GM21447 (cell line): ENCODE measurements at regions not wholly inside any gene's neighbourhood (a gene's known extent, or its start where the extent isn't known, plus 50 kb on each side); places are given as distances from the start of the nearest gene placed in this dataset.
"Not testable (repeated sequence)": the region's sequence is repeated elsewhere in the genome, so short reads cannot be mapped to it uniquely, and the experiment has no call there.

Experiments
- ATAC-seq: cut with Tn5 transposase; IDR thresholded peaks from one replicate; pipeline ENCODE4 v1.9.1; 2021; ENCODE audit not compliant: unreplicated experiment

GRCh38 chr5:117594166-117594565, 1019.5 kb upstream of the SEMA6A start:
- ATAC-seq = no peak

GRCh38 chr5:117590944-117591343, 1016.3 kb upstream of the SEMA6A start:
- ATAC-seq = peak; percentile 74

GRCh38 chr5:117588611-117589010, 1014.0 kb upstream of the SEMA6A start:
- ATAC-seq = no peak

- no peak for ATAC-seq
Observed at GRCh38 chr5:117587111-117587510, 1012.5 kb upstream of the SEMA6A start.

GRCh38 chr5:117568622-117569021, 994.0 kb upstream of the SEMA6A start:
- ATAC-seq = no peak

GRCh38 chr5:117568126-117568525, 993.5 kb upstream of the SEMA6A start:
- ATAC-seq = no peak

GRCh38 chr5:117562647-117563046, 988.0 kb upstream of the SEMA6A start:
- ATAC-seq = no peak

GRCh38 chr5:117561531-117561930, 986.9 kb upstream of the SEMA6A start:
- no peak for ATAC-seq

GRCh38 chr5:117559005-117559844, 984.6 kb upstream of the SEMA6A start:
- ATAC-seq = no peak

- no peak for ATAC-seq
Observed at GRCh38 chr5:117551236-117551635, 976.6 kb upstream of the SEMA6A start.

GRCh38 chr5:117547192-117547591, 972.6 kb upstream of the SEMA6A start:
- no peak for ATAC-seq

GRCh38 chr5:117539692-117540091, 965.1 kb upstream of the SEMA6A start:
- ATAC-seq = no peak

GRCh38 chr5:117533792-117534191, 959.2 kb upstream of the SEMA6A start:
- ATAC-seq = no peak

- ATAC-seq = not testable (repeated sequence)
Observed at GRCh38 chr5:117533051-117533670, 958.5 kb upstream of the SEMA6A start.

GRCh38 chr5:117519957-117520500, 945.4 kb upstream of the SEMA6A start:
- ATAC-seq = no peak

GRCh38 chr5:117504305-117504704, 929.7 kb upstream of the SEMA6A start:
- ATAC-seq = no peak

- no peak for ATAC-seq
Observed at GRCh38 chr5:117497601-117498000, 923.0 kb upstream of the SEMA6A start.

GRCh38 chr5:117496801-117497200, 922.2 kb upstream of the SEMA6A start:
- ATAC-seq = no peak

- ATAC-seq = no peak
Observed at GRCh38 chr5:117494188-117494587, 919.6 kb upstream of the SEMA6A start.

GRCh38 chr5:117488976-117489500, 914.4 kb upstream of the SEMA6A start:
- no peak for ATAC-seq

- no peak for ATAC-seq
Observed at GRCh38 chr5:117487556-117487955, 912.9 kb upstream of the SEMA6A start.

- no peak for ATAC-seq
Observed at GRCh38 chr5:117486879-117487391, 912.3 kb upstream of the SEMA6A start.
